HFF-Myc (cell line): ENCODE measurements at regions not wholly inside any gene's neighbourhood (a gene's known extent, or its start where the extent isn't known, plus 50 kb on each side); places are given as distances from the start of the nearest gene placed in this dataset.

Experiments
- DNase-seq: peaks from one replicate; pipeline ENCODE4 v3.0.0-alpha.2; 2011; ENCODE audit warnings: low read depth; ENCODE audit errors: extremely low read depth
- H3K4me3 ChIP-seq: replicated peaks from 2 replicates; pipeline ENCODE4 v1.5.1; 2011; ENCODE audit warnings: low read depth, mild to moderate bottlenecking, control low read depth, low read length
- TF ChIP-seq, protein P1 (sequence below): IDR thresholded peaks from 2 replicates; pipeline ENCODE4 v1.5.1; 2012; ENCODE audit warnings: mild to moderate bottlenecking, low read depth, low read length, control low read depth; ENCODE audit errors: missing control alignments

DNA sequence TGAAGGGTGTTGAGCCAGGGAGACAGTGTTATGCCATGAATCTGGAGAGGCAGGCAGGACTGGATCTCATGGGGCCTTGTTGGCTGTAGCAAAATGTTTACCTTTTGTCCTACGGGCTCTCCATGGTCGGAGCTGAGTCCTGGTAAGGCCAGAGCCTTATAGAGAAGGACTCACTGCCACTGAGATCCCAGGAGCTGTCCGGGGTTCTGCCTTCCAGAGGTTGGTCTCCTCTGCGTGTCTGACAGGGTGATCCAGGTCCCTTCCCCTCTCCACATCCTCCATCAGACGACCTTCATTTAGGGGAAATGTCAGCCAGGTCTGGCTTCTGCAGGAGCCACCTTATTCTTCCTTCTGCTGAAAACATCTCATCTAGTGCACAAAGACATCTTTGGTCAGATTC lies 285.2 kb upstream of the N4BP1 start:
- TF ChIP-seq, protein P1, sequence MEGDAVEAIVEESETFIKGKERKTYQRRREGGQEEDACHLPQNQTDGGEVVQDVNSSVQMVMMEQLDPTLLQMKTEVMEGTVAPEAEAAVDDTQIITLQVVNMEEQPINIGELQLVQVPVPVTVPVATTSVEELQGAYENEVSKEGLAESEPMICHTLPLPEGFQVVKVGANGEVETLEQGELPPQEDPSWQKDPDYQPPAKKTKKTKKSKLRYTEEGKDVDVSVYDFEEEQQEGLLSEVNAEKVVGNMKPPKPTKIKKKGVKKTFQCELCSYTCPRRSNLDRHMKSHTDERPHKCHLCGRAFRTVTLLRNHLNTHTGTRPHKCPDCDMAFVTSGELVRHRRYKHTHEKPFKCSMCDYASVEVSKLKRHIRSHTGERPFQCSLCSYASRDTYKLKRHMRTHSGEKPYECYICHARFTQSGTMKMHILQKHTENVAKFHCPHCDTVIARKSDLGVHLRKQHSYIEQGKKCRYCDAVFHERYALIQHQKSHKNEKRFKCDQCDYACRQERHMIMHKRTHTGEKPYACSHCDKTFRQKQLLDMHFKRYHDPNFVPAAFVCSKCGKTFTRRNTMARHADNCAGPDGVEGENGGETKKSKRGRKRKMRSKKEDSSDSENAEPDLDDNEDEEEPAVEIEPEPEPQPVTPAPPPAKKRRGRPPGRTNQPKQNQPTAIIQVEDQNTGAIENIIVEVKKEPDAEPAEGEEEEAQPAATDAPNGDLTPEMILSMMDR, result no peak
- no peak for DNase-seq
- no peak overlapping the region for H3K4me3 ChIP-seq

DNA sequence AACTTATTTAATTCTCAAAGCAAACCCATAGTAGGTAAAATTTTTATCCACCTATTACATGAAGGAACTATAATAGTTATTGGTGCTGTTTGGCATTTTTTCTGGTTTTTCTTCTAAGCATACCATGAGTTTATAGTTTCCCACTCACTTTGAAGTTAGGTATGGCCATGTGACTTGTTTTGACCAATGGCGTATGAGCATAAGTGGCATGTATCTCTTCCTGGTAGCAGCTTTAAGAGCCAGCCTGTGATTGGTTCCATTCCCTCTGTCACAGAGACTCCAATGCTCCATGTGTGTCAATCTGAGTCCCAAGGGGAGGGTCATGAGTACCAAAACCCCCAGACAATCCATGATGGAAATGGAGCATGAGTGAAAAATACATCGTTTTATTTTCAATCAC lies 282.9 kb upstream of the N4BP1 start:
- no peak for DNase-seq
- H3K4me3 ChIP-seq, result no peak overlapping the region
- TF ChIP-seq, protein P1, result no peak

DNA sequence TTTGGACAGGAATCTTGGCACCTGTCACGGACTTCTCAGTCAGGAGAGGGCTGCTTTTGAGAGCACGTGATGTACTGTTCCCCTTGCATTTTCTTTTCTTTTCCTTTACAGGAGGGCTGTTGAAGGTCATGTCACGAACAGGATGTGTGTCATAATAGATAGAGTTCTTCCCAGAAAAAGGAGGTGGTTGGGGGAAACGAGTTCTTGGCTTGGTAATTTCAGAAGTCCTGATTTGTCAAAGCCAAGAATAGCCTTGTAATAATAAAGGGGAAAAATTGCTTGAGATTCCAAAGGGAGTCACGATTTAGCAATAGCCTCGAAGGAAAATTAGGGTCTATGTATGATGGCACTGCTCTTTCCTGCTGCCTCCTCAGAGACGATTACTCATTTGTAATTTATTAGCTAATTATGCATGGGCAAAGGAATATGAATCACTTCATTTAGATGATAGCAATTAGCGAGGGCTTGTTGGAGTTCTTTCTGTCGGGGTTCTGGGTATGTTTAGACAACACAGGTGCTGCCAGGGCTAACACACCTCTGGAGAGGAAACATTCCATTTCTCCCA lies 277.7 kb upstream of the N4BP1 start:
- no peak for DNase-seq
- H3K4me3 ChIP-seq, result no peak overlapping the region
- TF ChIP-seq, protein P1, result no peak

DNA sequence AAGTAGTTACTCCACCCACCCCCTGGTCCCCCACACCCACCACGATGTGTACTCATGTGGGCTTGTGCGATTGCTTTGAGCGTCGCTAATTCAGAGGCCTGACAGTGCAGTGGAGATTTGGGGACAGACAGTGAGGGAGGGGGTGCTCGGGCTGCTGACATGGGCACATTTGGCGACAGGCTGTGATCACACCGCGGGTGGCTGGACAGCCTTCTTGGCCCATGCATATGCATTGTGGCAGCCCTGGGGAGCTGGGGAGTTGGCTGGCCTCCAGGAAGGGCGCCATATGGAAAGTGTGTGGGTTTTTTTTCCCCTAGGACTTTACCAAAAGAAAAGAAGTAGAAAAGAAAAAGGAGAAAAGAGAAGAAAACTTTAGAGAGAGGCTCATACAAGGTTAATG lies 275.5 kb upstream of the N4BP1 start:
- no peak overlapping the region for H3K4me3 ChIP-seq
- DNase-seq, result no peak
- TF ChIP-seq, protein P1, result no peak

DNA sequence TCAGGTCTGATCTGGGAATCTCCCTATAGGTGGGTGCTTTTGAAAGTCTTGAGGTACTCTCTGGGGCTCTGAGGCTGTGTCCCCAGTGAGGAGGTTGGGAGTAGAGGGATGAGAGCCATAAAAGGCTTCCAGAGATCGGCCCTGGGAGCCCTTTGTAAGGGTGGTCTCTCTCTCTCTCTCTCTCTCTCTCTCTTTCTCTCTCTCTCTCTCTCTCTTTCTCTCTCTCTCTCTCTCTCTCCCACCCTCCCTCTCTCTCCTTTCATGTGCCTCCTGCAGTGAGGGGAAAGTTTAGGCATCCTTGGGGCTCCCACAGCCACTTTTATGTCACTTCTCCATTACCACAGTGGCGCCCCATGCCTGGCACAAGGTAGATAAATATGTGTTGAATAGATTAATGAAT lies 271.3 kb upstream of the N4BP1 start:
- TF ChIP-seq, protein P1, result no peak
- H3K4me3 ChIP-seq, result no peak overlapping the region
- no peak for DNase-seq

DNA sequence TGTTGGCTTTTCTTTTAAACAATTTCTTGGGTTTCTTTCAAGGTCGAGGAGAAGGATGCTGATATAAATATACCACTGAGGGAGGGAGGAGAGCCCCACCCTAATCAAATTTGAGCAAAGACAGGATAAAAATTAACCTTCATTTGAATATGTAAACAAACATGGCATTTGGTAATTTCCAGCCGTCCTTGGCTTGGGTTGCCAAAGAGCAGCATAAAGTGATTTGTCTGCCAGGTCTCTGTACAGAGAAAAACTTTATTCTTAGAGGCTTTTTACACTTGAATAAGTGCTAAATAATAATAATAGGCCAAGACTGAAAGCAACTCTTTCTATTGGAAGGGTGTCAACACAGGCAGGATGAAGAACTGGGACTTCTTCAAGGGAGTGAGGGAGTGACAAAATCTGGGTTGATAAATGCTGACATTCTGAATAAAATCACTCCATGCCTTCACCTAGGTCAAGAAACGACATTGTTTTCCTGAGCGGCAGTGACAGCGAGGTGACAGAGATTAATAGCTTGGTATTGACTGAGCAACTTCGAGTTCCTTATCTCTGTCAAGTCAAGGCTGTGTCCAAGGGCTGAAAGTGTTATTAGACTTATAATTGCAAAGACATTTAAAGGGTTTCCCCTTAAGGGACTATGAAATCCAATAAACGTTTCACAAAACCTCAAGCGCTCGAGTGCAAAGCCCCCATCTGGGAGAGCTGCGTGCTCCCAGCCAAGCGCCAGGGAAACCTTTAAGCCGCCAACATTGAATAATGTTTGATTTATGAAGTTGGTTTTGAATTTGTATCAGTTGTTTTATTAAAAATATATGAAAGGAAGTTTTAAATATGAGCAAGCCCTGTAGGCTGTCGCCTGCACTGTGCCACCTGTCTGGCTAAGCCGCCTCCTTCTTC lies 269.5 kb upstream of the N4BP1 start:
- no peak for DNase-seq
- TF ChIP-seq, protein P1, result no peak
- no peak overlapping the region for H3K4me3 ChIP-seq
